A673 (cell line): ENCODE measurements at regions not wholly inside any gene's neighbourhood (a gene's known extent, or its start where the extent isn't known, plus 50 kb on each side); places are given as distances from the start of the nearest gene placed in this dataset.
A peak's percentile ranks its signal among the peaks of the same experiment; 100 is the strongest.

Source experiments
- EZH2 ChIP-seq: fragments of 200-600 bp; sonication (generic); IDR thresholded peaks from 2 replicates; pipeline ENCODE4 v1.6.1; 2017; ENCODE audit warnings: borderline replicate concordance, low read depth, mild to moderate bottlenecking, mixed read lengths, antibody characterized with exemption, low read length; ENCODE audit not compliant: poor library complexity, severe bottlenecking
- TF ChIP-seq, protein P1 (sequence below): fragments of 300-800, 200-600 bp; sonication (generic); conservative IDR thresholded peaks from 2 replicates; pipeline ENCODE4 v1.5.1; 2017; ENCODE audit warnings: low read depth, mild to moderate bottlenecking, antibody characterized with exemption, low read length, moderate library complexity, mixed read lengths

DNA sequence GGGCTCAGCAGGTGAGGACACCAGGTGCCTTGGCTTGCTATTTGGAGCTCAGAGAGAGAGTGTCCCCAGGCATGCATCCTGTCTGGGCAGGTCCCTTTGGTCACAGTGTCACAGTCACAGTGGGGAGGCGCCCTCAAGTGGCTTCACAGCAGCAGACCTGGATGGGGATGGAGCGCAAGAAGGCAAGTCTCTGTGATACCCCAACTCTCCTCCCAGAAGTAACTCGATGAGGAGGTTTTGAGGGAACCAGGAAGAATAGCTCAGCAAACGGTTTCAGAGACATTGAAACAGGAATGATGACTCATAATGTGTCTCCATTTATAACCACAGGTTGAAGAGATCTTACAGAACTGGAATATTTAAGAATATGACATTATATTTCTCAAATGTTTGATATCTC, 66.5 kb upstream of the SH3GL3 start:
- TF ChIP-seq, protein P1, sequence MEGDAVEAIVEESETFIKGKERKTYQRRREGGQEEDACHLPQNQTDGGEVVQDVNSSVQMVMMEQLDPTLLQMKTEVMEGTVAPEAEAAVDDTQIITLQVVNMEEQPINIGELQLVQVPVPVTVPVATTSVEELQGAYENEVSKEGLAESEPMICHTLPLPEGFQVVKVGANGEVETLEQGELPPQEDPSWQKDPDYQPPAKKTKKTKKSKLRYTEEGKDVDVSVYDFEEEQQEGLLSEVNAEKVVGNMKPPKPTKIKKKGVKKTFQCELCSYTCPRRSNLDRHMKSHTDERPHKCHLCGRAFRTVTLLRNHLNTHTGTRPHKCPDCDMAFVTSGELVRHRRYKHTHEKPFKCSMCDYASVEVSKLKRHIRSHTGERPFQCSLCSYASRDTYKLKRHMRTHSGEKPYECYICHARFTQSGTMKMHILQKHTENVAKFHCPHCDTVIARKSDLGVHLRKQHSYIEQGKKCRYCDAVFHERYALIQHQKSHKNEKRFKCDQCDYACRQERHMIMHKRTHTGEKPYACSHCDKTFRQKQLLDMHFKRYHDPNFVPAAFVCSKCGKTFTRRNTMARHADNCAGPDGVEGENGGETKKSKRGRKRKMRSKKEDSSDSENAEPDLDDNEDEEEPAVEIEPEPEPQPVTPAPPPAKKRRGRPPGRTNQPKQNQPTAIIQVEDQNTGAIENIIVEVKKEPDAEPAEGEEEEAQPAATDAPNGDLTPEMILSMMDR, result 0 out of 2 replicates have a peak, but pooled peaks have one; percentile 31
- TF ChIP-seq EZH2, result no peak
